ENCODE measurements at regions not wholly inside any gene's neighbourhood (a gene's known extent, or its start where the extent isn't known, plus 50 kb on each side); places are given as distances from the start of the nearest gene placed in this dataset.

- TF ChIP-seq, protein P1, sequence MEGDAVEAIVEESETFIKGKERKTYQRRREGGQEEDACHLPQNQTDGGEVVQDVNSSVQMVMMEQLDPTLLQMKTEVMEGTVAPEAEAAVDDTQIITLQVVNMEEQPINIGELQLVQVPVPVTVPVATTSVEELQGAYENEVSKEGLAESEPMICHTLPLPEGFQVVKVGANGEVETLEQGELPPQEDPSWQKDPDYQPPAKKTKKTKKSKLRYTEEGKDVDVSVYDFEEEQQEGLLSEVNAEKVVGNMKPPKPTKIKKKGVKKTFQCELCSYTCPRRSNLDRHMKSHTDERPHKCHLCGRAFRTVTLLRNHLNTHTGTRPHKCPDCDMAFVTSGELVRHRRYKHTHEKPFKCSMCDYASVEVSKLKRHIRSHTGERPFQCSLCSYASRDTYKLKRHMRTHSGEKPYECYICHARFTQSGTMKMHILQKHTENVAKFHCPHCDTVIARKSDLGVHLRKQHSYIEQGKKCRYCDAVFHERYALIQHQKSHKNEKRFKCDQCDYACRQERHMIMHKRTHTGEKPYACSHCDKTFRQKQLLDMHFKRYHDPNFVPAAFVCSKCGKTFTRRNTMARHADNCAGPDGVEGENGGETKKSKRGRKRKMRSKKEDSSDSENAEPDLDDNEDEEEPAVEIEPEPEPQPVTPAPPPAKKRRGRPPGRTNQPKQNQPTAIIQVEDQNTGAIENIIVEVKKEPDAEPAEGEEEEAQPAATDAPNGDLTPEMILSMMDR (IDR thresholded peaks at IDR 0.05), result no peak
- no peak for TF ChIP-seq POLR2A (IDR thresholded peaks at IDR 0.05)
These were observed 114.0 kb upstream of the HDGFL1 start for GRCh38 chr6:22455378-22455777.
